CD4-positive, alpha-beta T cell treated with Interleukin-4 for 1 hour (primary cell): ENCODE measurements at regions not wholly inside any gene's neighbourhood (a gene's known extent, or its start where the extent isn't known, plus 50 kb on each side); places are given as distances from the start of the nearest gene placed in this dataset.

Source experiments
- DNase-seq, 2 donors: peaks; one replicate each; pipeline ENCODE4 v3.0.0-alpha.2; 2020 to 2022

- DNase-seq = no peak
Measured at GRCh38 chr10:44685747-44686146, 225.4 kb upstream of the TMEM72 start.

GRCh38 chr10:44689368-44689767 lies 221.8 kb upstream of the TMEM72 start:
- no peak for DNase-seq

GRCh38 chr10:44696496-44696895 lies 214.6 kb upstream of the TMEM72 start:
- no peak for DNase-seq

GRCh38 chr10:44697116-44697515 lies 214.0 kb upstream of the TMEM72 start:
- no peak for DNase-seq

- no peak for DNase-seq
Measured at GRCh38 chr10:44702531-44702930, 208.6 kb upstream of the TMEM72 start.

GRCh38 chr10:44703241-44704155 lies 207.6 kb upstream of the TMEM72 start:
- DNase-seq = no peak

- no peak for DNase-seq
Measured at GRCh38 chr10:44704616-44705015, 206.5 kb upstream of the TMEM72 start.

- DNase-seq = no peak
Measured at GRCh38 chr10:44706745-44707144, 204.4 kb upstream of the TMEM72 start.

- no peak for DNase-seq
Measured at GRCh38 chr10:44713307-44713706, 197.8 kb upstream of the TMEM72 start.

- DNase-seq = no peak
Measured at GRCh38 chr10:44714451-44714850, 196.7 kb upstream of the TMEM72 start.

GRCh38 chr10:44715136-44715535 lies 196.0 kb upstream of the TMEM72 start:
- DNase-seq = no peak

- no peak for DNase-seq
Measured at GRCh38 chr10:44716470-44717015, 194.6 kb upstream of the TMEM72 start.

GRCh38 chr10:44723082-44723481 lies 188.1 kb upstream of the TMEM72 start:
- DNase-seq = no peak

GRCh38 chr10:44723619-44724325 lies 187.4 kb upstream of the TMEM72 start:
- DNase-seq = no peak

- no peak for DNase-seq
Measured at GRCh38 chr10:44724415-44725174, 186.5 kb upstream of the TMEM72 start.

GRCh38 chr10:44725404-44725803 lies 185.7 kb upstream of the TMEM72 start:
- DNase-seq = no peak

- no peak for DNase-seq
Measured at GRCh38 chr10:44731283-44731682, 179.9 kb upstream of the TMEM72 start.

GRCh38 chr10:44733501-44734488 lies 177.3 kb upstream of the TMEM72 start:
- no peak for DNase-seq

GRCh38 chr10:44742248-44742647 lies 168.9 kb upstream of the TMEM72 start:
- DNase-seq = no peak

GRCh38 chr10:44743535-44743934 lies 167.6 kb upstream of the TMEM72 start:
- DNase-seq = no peak

- no peak for DNase-seq
Measured at GRCh38 chr10:44745920-44746319, 165.2 kb upstream of the TMEM72 start.
